ENCODE measurements at regions not wholly inside any gene's neighbourhood (a gene's known extent, or its start where the extent isn't known, plus 50 kb on each side); places are given as distances from the start of the nearest gene placed in this dataset.

DNA sequence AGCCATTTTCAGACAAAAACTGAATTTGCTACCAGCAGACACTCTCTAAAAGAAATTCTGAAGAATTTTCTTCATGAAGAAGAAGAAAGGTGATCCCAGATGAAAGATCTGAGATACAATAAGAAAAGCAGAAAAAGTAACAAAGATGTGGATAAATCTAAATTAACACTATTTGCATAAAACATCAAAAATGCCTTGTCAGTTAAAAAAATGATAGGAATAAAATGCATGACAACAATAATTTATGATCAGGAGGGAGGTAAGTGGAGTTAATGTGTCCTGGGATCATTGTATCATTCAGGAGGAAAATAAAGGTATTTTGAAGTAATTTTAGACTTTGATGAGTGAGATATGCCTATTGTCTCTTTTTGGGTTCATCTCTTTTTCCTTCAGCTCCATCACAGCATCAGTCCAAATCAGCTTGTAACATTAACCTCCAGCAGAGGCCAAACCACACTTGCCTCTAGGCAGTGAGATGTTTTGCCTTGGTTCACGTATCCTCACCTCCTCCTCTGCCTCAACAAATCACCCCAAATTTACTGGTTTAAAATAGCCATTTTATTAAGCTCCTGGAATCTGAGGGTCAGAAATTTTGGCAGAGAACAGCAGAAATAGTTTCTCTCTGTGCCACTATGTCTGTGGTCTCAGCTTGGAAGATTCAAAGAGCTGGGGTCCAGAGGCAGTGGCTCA, 76.9 kb upstream of the HIVEP3 start:
- Histone ChIP-seq H2BK15ac (ENCODE audit: low read depth, low read length) (no peak overlapping the region), H3K9me3 (ENCODE audit: control insufficient read depth, low read depth, low read length) (no peaks in the 10 kb centered on the region), H3K4me2 (ENCODE audit: insufficient read depth, insufficient read length, low read length) (no peak overlapping the region), H3K18ac (ENCODE audit: insufficient read length, low read depth, low read length) (no peak overlapping the region), H2BK120ac (ENCODE audit: low read depth, low read length, poor library complexity, severe bottlenecking) (no peak overlapping the region), H3T11ph (ENCODE audit: low read length) (no peak overlapping the region), H3K27me3 (ENCODE audit: insufficient read depth, low read length) (no peaks in the 10 kb centered on the region), H2AK5ac (ENCODE audit: insufficient read length, low read length) (no peak overlapping the region), H4K20me1 (ENCODE audit: control insufficient read depth, insufficient read depth, insufficient read length) (no peaks in the 10 kb centered on the region), H3K79me1 (ENCODE audit: insufficient read depth, low read depth, low read length, poor library complexity, severe bottlenecking) (no peaks in the 10 kb centered on the region), H3K27ac (ENCODE audit: insufficient read length, low read depth, low read length) (no peak overlapping the region), H2BK20ac (ENCODE audit: low read depth, low read length, poor library complexity, severe bottlenecking) (no peak overlapping the region), H4K5ac (ENCODE audit: insufficient read length, low read depth, low read length) (no peak overlapping the region), H3K23me2 (ENCODE audit: insufficient read length, low read depth, low read length, poor library complexity, severe bottlenecking) (no peaks in the 10 kb centered on the region), H3K4me1 (ENCODE audit: insufficient read depth, low read length) (no peaks in the 10 kb centered on the region), H4K8ac (replicated peaks; ENCODE audit: insufficient read length, low read depth, low read length) (no peak overlapping the region), H3K9ac (ENCODE audit: extremely low read depth, insufficient read length, low read length) (no peak overlapping the region), H2BK5ac (ENCODE audit: insufficient read length, low read length) (no peak overlapping the region), H3K23ac (ENCODE audit: insufficient read length, low read depth, low read length) (no peak overlapping the region), H3K56ac (ENCODE audit: insufficient read length, low read depth, low read length) (no peak overlapping the region), H3K14ac (ENCODE audit: insufficient read depth, low read length) (no peak overlapping the region), H3K79me2 (ENCODE audit: insufficient read depth, low read length) (no peaks in the 10 kb centered on the region), H2BK12ac (ENCODE audit: insufficient read length, low read depth, low read length) (no peak overlapping the region), H4K91ac (ENCODE audit: insufficient read length, low read depth, low read length) (no peak overlapping the region), H3K4ac (ENCODE audit: low read depth, low read length) (no peak overlapping the region), H2AFZ (ENCODE audit: low read length) (no peak overlapping the region)
- H3K27ac Mint-ChIP-seq, result no peak overlapping the region
- no peaks in the 10 kb centered on the region for H3K36me3 Mint-ChIP-seq (ENCODE audit: insufficient read depth in 1 of 3, low read depth in 3 of 3)
- H3K9me3 Mint-ChIP-seq, result no peaks in the 10 kb centered on the region
- 0 out of 2 replicates have a peak, but pooled peaks cover 1% of the 10 kb centered on the region for H3K27me3 Mint-ChIP-seq (ENCODE audit: low read depth)
- TF ChIP-seq, protein P1, sequence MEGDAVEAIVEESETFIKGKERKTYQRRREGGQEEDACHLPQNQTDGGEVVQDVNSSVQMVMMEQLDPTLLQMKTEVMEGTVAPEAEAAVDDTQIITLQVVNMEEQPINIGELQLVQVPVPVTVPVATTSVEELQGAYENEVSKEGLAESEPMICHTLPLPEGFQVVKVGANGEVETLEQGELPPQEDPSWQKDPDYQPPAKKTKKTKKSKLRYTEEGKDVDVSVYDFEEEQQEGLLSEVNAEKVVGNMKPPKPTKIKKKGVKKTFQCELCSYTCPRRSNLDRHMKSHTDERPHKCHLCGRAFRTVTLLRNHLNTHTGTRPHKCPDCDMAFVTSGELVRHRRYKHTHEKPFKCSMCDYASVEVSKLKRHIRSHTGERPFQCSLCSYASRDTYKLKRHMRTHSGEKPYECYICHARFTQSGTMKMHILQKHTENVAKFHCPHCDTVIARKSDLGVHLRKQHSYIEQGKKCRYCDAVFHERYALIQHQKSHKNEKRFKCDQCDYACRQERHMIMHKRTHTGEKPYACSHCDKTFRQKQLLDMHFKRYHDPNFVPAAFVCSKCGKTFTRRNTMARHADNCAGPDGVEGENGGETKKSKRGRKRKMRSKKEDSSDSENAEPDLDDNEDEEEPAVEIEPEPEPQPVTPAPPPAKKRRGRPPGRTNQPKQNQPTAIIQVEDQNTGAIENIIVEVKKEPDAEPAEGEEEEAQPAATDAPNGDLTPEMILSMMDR (conservative IDR thresholded peaks at IDR 0.05), result no peak
- DNase-seq, result no peak
- no peak overlapping the region for H3K4me3 Mint-ChIP-seq
- no peaks in the 10 kb centered on the region for H3K4me1 Mint-ChIP-seq
- WGBS (ENCODE audit: extremely low coverage, insufficient read length, low lambda C conversion rate), result no CpG with 5 or more reads among the region's 1 CpG

Data from H9 (cell line).